HepG2 (cell line): ENCODE measurements at regions not wholly inside any gene's neighbourhood (a gene's known extent, or its start where the extent isn't known, plus 50 kb on each side); places are given as distances from the start of the nearest gene placed in this dataset.

Experiments used
- ATAC-seq: fragments of 200-7000 bp; cut with Tn5 transposase; 3 replicates; pipeline ENCODE4 v1.9.1; 2020; ENCODE audit warnings: mild to moderate bottlenecking, moderate library complexity
- BruUV-seq: library from RNA; stranded (reverse); fragments of 400-500 nt; replicated peaks from 2 replicates; lab custom pipeline; 2021; lab: Mats Ljungman, UMichigan
- CTCF ChIA-PET: fragments of 300-600 bp; formaldehyde crosslinking; extraction: SDS; loops from one replicate; lab custom pipeline; 2021; ENCODE audit warnings: low total read pairs, inconsistent platforms, low intra/inter-chr PET ratio; lab: Yijun Ruan, JAX
- POLR2A ChIA-PET: fragments of 350-600 bp; sonication (Branson Sonifier 250); formaldehyde crosslinking; loops from one replicate; lab custom pipeline; 2020; ENCODE audit warnings: antibody characterized with exemption, inconsistent platforms; lab: Yijun Ruan, JAX
- DNase-seq: peaks from one replicate; pipeline ENCODE4 v3.0.0-alpha.2; 2015; ENCODE audit warnings: low spot score
- FAIRE-seq: peaks from 3 replicates; lab custom pipeline; 2011; peaks lifted over from hg19 to GRCh38; lab: Jason Lieb, UNC
- H2AFZ ChIP-seq: one replicate; pipeline ENCODE4 v1.6.1; 2011; ENCODE audit warnings: low read length, inconsistent platforms
- H3K27ac ChIP-seq: fragments of 300-600 bp; 3 replicates; pipeline ENCODE4 v1.8.0; 2011; ENCODE audit warnings: mixed run types, mild to moderate bottlenecking, mixed read lengths, low read length, inconsistent platforms; ENCODE audit not compliant: insufficient read depth; ENCODE audit errors: extremely low read length
- H3K27me3 ChIP-seq, 2 experiments: fragments of 200-600 bp in 1 of 2; 2 replicates in 1 of 2; 3 replicates in 1 of 2; pipeline versions ENCODE4 v1.6.0 to v1.8.0; 2011; ENCODE audit warnings: low read length in 2 of 2, mild to moderate bottlenecking in 2 of 2, moderate library complexity in 2 of 2, inconsistent platforms in 1 of 2; ENCODE audit not compliant: insufficient read depth in 2 of 2, control insufficient read depth in 1 of 2
- H3K36me3 ChIP-seq, 2 experiments: fragments of 200-600 bp in 1 of 2; replicated peaks in 1 of 2; 2 replicates in 1 of 2; 3 replicates in 1 of 2; pipeline versions ENCODE4 v1.5.1 to v1.8.0; 2011; ENCODE audit warnings: low read length in 2 of 2, inconsistent platforms in 1 of 2; ENCODE audit not compliant: insufficient read depth in 2 of 2, control insufficient read depth in 1 of 2
- H3K4me1 ChIP-seq: 2 replicates; pipeline ENCODE4 v1.5.1; 2012; ENCODE audit warnings: low read length, inconsistent platforms; ENCODE audit not compliant: insufficient read depth
- H3K4me2 ChIP-seq: 2 replicates; pipeline ENCODE4 v1.6.0; 2011; ENCODE audit warnings: low read depth, low read length, inconsistent platforms
- H3K4me3 ChIP-seq, 3 experiments: fragments of 200-600 bp in 1 of 3; sonication (generic), shearing (Covaris generic) in 1 of 3; replicated peaks in 1 of 3; 2 replicates each; pipeline ENCODE4 v1.5.1; 2011 to 2016; ENCODE audit warnings: low read length in 3 of 3, inconsistent platforms in 2 of 3, low read depth in 2 of 3, mild to moderate bottlenecking in 2 of 3, control low read depth in 1 of 3, mixed read lengths in 1 of 3; ENCODE audit not compliant: insufficient read depth in 1 of 3
- H3K79me2 ChIP-seq: one replicate; pipeline ENCODE4 v1.6.1; 2011; ENCODE audit warnings: low read length, inconsistent platforms; ENCODE audit not compliant: insufficient read depth
- H3K9ac ChIP-seq: 2 replicates; pipeline ENCODE4 v1.6.0; 2011; ENCODE audit warnings: mild to moderate bottlenecking, low read depth, low read length, inconsistent platforms; ENCODE audit not compliant: insufficient read depth
- H3K9me3 ChIP-seq: 2 replicates; pipeline ENCODE4 v1.5.1; 2012; ENCODE audit warnings: mild to moderate bottlenecking, low read length
- H4K20me1 ChIP-seq: 2 replicates; pipeline ENCODE4 v1.6.0; 2011; ENCODE audit warnings: inconsistent platforms, mild to moderate bottlenecking, low read length, moderate library complexity; ENCODE audit not compliant: insufficient read depth
- ADNP ChIP-seq: sonication (generic); formaldehyde crosslinking; IDR thresholded peaks from 2 replicates; pipeline ENCODE4 v1.4.0; 2020; ENCODE audit warnings: missing genetic modification reagents
- CAMTA2 ChIP-seq: sonication (generic); formaldehyde crosslinking; IDR thresholded peaks from 2 replicates; pipeline ENCODE4 v1.4.0; 2020; ENCODE audit warnings: mild to moderate bottlenecking, missing genetic modification reagents, borderline replicate concordance
- HCFC1 ChIP-seq: fragments of 150-350 bp; IDR thresholded peaks from 2 replicates; pipeline ENCODE4 v1.6.1; 2014; ENCODE audit warnings: low read depth, low read length
- JUNB ChIP-seq: sonication (generic); formaldehyde crosslinking; IDR thresholded peaks from 2 replicates; pipeline ENCODE4 v1.8.0; 2022; ENCODE audit warnings: missing genetic modification reagents, mild to moderate bottlenecking, borderline replicate concordance
- LRRFIP1 ChIP-seq: sonication (generic); formaldehyde crosslinking; conservative IDR thresholded peaks from 2 replicates; pipeline ENCODE4 v1.4.0; 2020; ENCODE audit warnings: missing genetic modification reagents
- MYC ChIP-seq: sonication (generic); formaldehyde crosslinking; IDR thresholded peaks from 2 replicates; pipeline ENCODE4 v1.9.0; 2021; ENCODE audit warnings: missing genetic modification reagents, borderline replicate concordance
- RERE ChIP-seq: IDR thresholded peaks from 2 replicates; pipeline ENCODE4 v1.6.1; 2016; ENCODE audit warnings: low read depth, missing genetic modification reagents, missing compliant biosample characterization
- SP4 ChIP-seq: sonication (generic); formaldehyde crosslinking; IDR thresholded peaks from 2 replicates; pipeline ENCODE4 v1.8.1; 2023; ENCODE audit warnings: mild to moderate bottlenecking, missing genetic modification reagents
- YY1 ChIP-seq: IDR thresholded peaks from 2 replicates; pipeline ENCODE4 v1.6.1; 2011; ENCODE audit warnings: low read length, low read depth, moderate library complexity, mild to moderate bottlenecking; ENCODE audit not compliant: insufficient read depth, insufficient replicate concordance
- ZNF101 ChIP-seq: sonication (generic); formaldehyde crosslinking; IDR thresholded peaks from 2 replicates; pipeline ENCODE4 v1.4.0; 2020; ENCODE audit warnings: mild to moderate bottlenecking, low read depth, missing genetic modification reagents, borderline replicate concordance
- ZNF281 ChIP-seq: sonication (generic); formaldehyde crosslinking; IDR thresholded peaks from 2 replicates; pipeline ENCODE4 v1.4.0; 2020; ENCODE audit warnings: missing genetic modification reagents, borderline replicate concordance
- ZNF34 ChIP-seq: sonication (generic); formaldehyde crosslinking; IDR thresholded peaks from 2 replicates; pipeline ENCODE4 v1.4.0; 2020; ENCODE audit warnings: mild to moderate bottlenecking, missing genetic modification reagents, borderline replicate concordance
- ZNF496 ChIP-seq: sonication (generic); formaldehyde crosslinking; IDR thresholded peaks from 2 replicates; pipeline ENCODE4 v1.8.1; 2023; ENCODE audit warnings: mild to moderate bottlenecking, moderate library complexity, missing genetic modification reagents; ENCODE audit not compliant: insufficient replicate concordance
- WGBS: methylation state at CpG from one replicate; pipeline ENCODE4 v1.1.6; 2017; ENCODE audit warnings: low lambda C conversion rate; 5-methylcytosine and 5-hydroxymethylcytosine counted together
- in situ Hi-C: cut with HindIII; loops from 2 replicates; pipeline ENCODE4 v1.10.0; 2017; ENCODE audit warnings: low pct_unique_long_range_greater_than_20kb; ENCODE audit not compliant: extremely low pct_ligation_motif_present
- intact Hi-C: fragments of 100-400 bp; cut with micrococcal nuclease; formaldehyde crosslinking; loops from one replicate; pipeline ENCODE4 v1.10.0; 2022; ENCODE audit not compliant: unreplicated experiment

GRCh38 chr2:122194546-122194945, 439.1 kb downstream of the TSN start (continued):
- TF ChIP-seq LRRFIP1 (CRISPR knock-in tag) (no peak), HCFC1 (no peak)

GRCh38 chr2:122203523-122203922, 448.1 kb downstream of the TSN start:
- Histone ChIP-seq H3K27me3 (0 out of 5 replicates have a peak, but pooled peaks cover 0 to 8% of the 10 kb centered on the region in 2 experiments), H3K79me2 (no peaks in the 10 kb centered on the region), H3K4me2 (no peak overlapping the region), H4K20me1 (no peaks in the 10 kb centered on the region), H3K4me3 (no peak overlapping the region), H3K9ac (no peak overlapping the region), H3K36me3 (no peaks in the 10 kb centered on the region), H3K9me3 (no peaks in the 10 kb centered on the region), H3K27ac (no peak overlapping the region), H2AFZ (no peak overlapping the region), H3K4me1 (no peaks in the 10 kb centered on the region)
- intact Hi-C loops (no loop called here), in situ Hi-C loops (no loop called here)
- no peak for ATAC-seq
- FAIRE-seq, result no peak
- DNase-seq, result no peak
- ChIA-PET CTCF (no interaction called here), POLR2A (no interaction called here)
- 14% methylated on average over 4 of the region's 4 CpGs for WGBS
- no TSS peak for BruUV-seq
- TF ChIP-seq ZNF281 (CRISPR knock-in tag), result no peak
- TF ChIP-seq SP4 (CRISPR knock-in tag), result no peak
- TF ChIP-seq ZNF101 (CRISPR knock-in tag), result no peak
- no peak for TF ChIP-seq MYC (CRISPR knock-in tag)
- TF ChIP-seq ADNP, result no peak
- no peak for TF ChIP-seq ZNF34
- TF ChIP-seq ZNF496 (CRISPR knock-in tag), result no peak
- no peak for TF ChIP-seq RERE (CRISPR knock-in tag)
- TF ChIP-seq CAMTA2, result no peak
- TF ChIP-seq JUNB (CRISPR knock-in tag), result no peak
- TF ChIP-seq YY1, result no peak
